SK-N-SH (cell line): ENCODE measurements at regions not wholly inside any gene's neighbourhood (a gene's known extent, or its start where the extent isn't known, plus 50 kb on each side); places are given as distances from the start of the nearest gene placed in this dataset.

Experiments used
- CTCF ChIA-PET: fragments of 300-600, 350-600 bp; formaldehyde crosslinking; extraction: SDS; loops from one replicate; lab custom pipeline; 2021; lab: Yijun Ruan, JAX
- POLR2A ChIA-PET: fragments of 350-600 bp; sonication (Branson Sonifier 250); formaldehyde crosslinking; extraction: SDS; loops from one replicate; lab custom pipeline; 2020; ENCODE audit warnings: antibody characterized with exemption, inconsistent platforms; lab: Yijun Ruan, JAX
- DNase-seq: peaks from one replicate; pipeline ENCODE4 v3.0.0; 2012
- H2AFZ ChIP-seq: fragments of 200-600 bp; sonication (generic); 2 replicates; pipeline ENCODE4 v1.8.1; 2016; ENCODE audit warnings: antibody characterized with exemption, mild to moderate bottlenecking, low read depth
- H3F3A ChIP-seq: fragments of 200-600 bp; sonication (generic); replicated peaks from 2 replicates; pipeline ENCODE3; 2016; ENCODE audit warnings: antibody characterized with exemption, mild to moderate bottlenecking; ENCODE audit not compliant: insufficient read depth
- H3K27ac ChIP-seq, 2 experiments: fragments of 200-500 bp in 1 of 2; fragments of 200-600 bp in 1 of 2; sonication (Bioruptor generic) in 1 of 2; sonication (generic), shearing (Covaris generic) in 1 of 2; 2 replicates each; pipeline versions ENCODE4 v1.5.1 to v1.6.1; 2014 to 2016; ENCODE audit warnings: low read depth in 2 of 2, inconsistent platforms in 1 of 2, low read length in 1 of 2, mild to moderate bottlenecking in 1 of 2, mixed read lengths in 1 of 2
- H3K27me3 ChIP-seq: fragments of 200-600 bp; sonication (generic), shearing (Covaris generic); 2 replicates; pipeline ENCODE4 v1.6.1; 2016; ENCODE audit warnings: mixed run types; ENCODE audit not compliant: insufficient read depth
- H3K36me3 ChIP-seq, 2 experiments: fragments of 200-500 bp in 1 of 2; fragments of 200-600 bp in 1 of 2; sonication (Bioruptor generic) in 1 of 2; sonication (generic) in 1 of 2; replicated peaks in 1 of 2; 2 replicates each; pipeline versions ENCODE3 to v1.5.1; 2014 to 2016; ENCODE audit warnings: low read length in 1 of 2, mild to moderate bottlenecking in 1 of 2; ENCODE audit not compliant: insufficient read depth in 2 of 2, control insufficient read depth in 1 of 2
- H3K4me1 ChIP-seq, 2 experiments: fragments of 200-500 bp in 1 of 2; fragments of 200-600 bp in 1 of 2; sonication (Bioruptor generic) in 1 of 2; sonication (generic), shearing (Covaris generic) in 1 of 2; 2 replicates each; pipeline versions ENCODE4 v1.5.1 to v1.6.1; 2014 to 2016; ENCODE audit warnings: low read depth in 1 of 2, low read length in 1 of 2, mixed run types in 1 of 2; ENCODE audit not compliant: insufficient read depth in 2 of 2, control insufficient read depth in 1 of 2
- H3K4me2 ChIP-seq: fragments of 200-600 bp; sonication (generic), shearing (Covaris generic); 2 replicates; pipeline ENCODE4 v1.6.1; 2017; ENCODE audit warnings: mixed run types
- H3K4me3 ChIP-seq, 2 experiments: fragments of 200-500 bp in 1 of 2; fragments of 200-600 bp in 1 of 2; sonication (Bioruptor generic) in 1 of 2; sonication (generic), shearing (Covaris generic) in 1 of 2; 2 replicates each; pipeline versions ENCODE4 v1.5.1 to v1.8.1; 2014 to 2016; ENCODE audit warnings: low read depth in 2 of 2, inconsistent platforms in 1 of 2, low read length in 1 of 2, mild to moderate bottlenecking in 1 of 2, mixed read lengths in 1 of 2, moderate library complexity in 1 of 2
- H3K79me2 ChIP-seq: fragments of 200-600 bp; sonication (generic); 2 replicates; pipeline ENCODE4 v1.8.1; 2017; ENCODE audit warnings: mild to moderate bottlenecking; ENCODE audit not compliant: insufficient read depth
- H3K9ac ChIP-seq: fragments of 200-600 bp; sonication (generic); 2 replicates; pipeline ENCODE4 v1.6.1; 2017; ENCODE audit warnings: mixed run types
- H3K9me2 ChIP-seq: fragments of 200-600 bp; sonication (generic); 2 replicates; pipeline ENCODE4 v1.6.1; 2017; ENCODE audit warnings: mixed run types
- H3K9me3 ChIP-seq: fragments of 200-600 bp; sonication (generic); 2 replicates; pipeline ENCODE4 v1.6.1; 2017; ENCODE audit warnings: mixed run types, mild to moderate bottlenecking, moderate library complexity
- H4K20me1 ChIP-seq: fragments of 200-600 bp; sonication (generic); 2 replicates; pipeline ENCODE4 v1.6.1; 2017; ENCODE audit warnings: mild to moderate bottlenecking, mixed run types; ENCODE audit not compliant: insufficient read depth
- CHD2 ChIP-seq: fragments of 150-350 bp; IDR thresholded peaks from 2 replicates; pipeline ENCODE4 v1.6.1; 2018; ENCODE audit warnings: low read length; ENCODE audit not compliant: partially characterized antibody
- CTCF ChIP-seq: fragments of 200-600 bp; sonication (generic); IDR thresholded peaks from 2 replicates; pipeline ENCODE4 v1.6.1; 2017; ENCODE audit warnings: antibody characterized with exemption, mild to moderate bottlenecking, moderate library complexity
- ELF1 ChIP-seq: IDR thresholded peaks from 2 replicates; pipeline ENCODE4 v1.4.0; 2012
- EP300 ChIP-seq, 2 experiments: IDR thresholded peaks; 2 replicates each; pipeline versions ENCODE4 v1.4.0 to v1.6.1; 2012; ENCODE audit warnings: borderline replicate concordance in 1 of 2, low read depth in 1 of 2, low read length in 1 of 2
- EZH2phosphoT487 ChIP-seq: fragments of 200-600 bp; sonication (generic); IDR thresholded peaks from 2 replicates; pipeline ENCODE4 v1.6.1; 2017; ENCODE audit warnings: low read depth, mixed run types, mild to moderate bottlenecking, antibody characterized with exemption, moderate library complexity, borderline replicate concordance
- FOSL2 ChIP-seq: IDR thresholded peaks from 2 replicates; pipeline ENCODE4 v1.4.0; 2012; ENCODE audit warnings: low read depth, mild to moderate bottlenecking, moderate library complexity, borderline replicate concordance
- FOXM1 ChIP-seq: IDR thresholded peaks from 2 replicates; pipeline ENCODE4 v1.4.0; 2012; ENCODE audit warnings: low read depth, mild to moderate bottlenecking
- GABPA ChIP-seq: IDR thresholded peaks from 2 replicates; pipeline ENCODE4 v1.4.0; 2012; ENCODE audit warnings: low read depth, mild to moderate bottlenecking
- JUND ChIP-seq: IDR thresholded peaks from 2 replicates; pipeline ENCODE4 v1.4.0; 2012
- MEF2A ChIP-seq: IDR thresholded peaks from 2 replicates; pipeline ENCODE4 v1.4.0; 2012; ENCODE audit warnings: low read depth, borderline replicate concordance
- MXI1 ChIP-seq: IDR thresholded peaks from 2 replicates; pipeline ENCODE4 v1.6.1; 2012; ENCODE audit warnings: mild to moderate bottlenecking, low read depth, low read length, improper control_type of control experiment
- NFIC ChIP-seq: IDR thresholded peaks from 2 replicates; pipeline ENCODE4 v1.4.0; 2012; ENCODE audit warnings: borderline replicate concordance
- NRF1 ChIP-seq: IDR thresholded peaks from 2 replicates; pipeline ENCODE4 v1.6.1; 2012; ENCODE audit warnings: low read depth, mild to moderate bottlenecking, low read length
- POLR2AphosphoS5 ChIP-seq: IDR thresholded peaks from 2 replicates; pipeline ENCODE4 v1.6.1; 2012; ENCODE audit warnings: low read depth, low read length
- RAD21 ChIP-seq: IDR thresholded peaks from 2 replicates; pipeline ENCODE4 v1.6.1; 2012; ENCODE audit warnings: mild to moderate bottlenecking, low read length
- RXRA ChIP-seq: IDR thresholded peaks from 2 replicates; pipeline ENCODE4 v1.4.0; 2012; ENCODE audit warnings: low read depth, mild to moderate bottlenecking, borderline replicate concordance
- SIN3A ChIP-seq: IDR thresholded peaks from 2 replicates; pipeline ENCODE4 v1.6.1; 2012; ENCODE audit warnings: low read depth, mild to moderate bottlenecking, low read length, moderate library complexity, borderline replicate concordance
- TAF1 ChIP-seq: IDR thresholded peaks from 2 replicates; pipeline ENCODE4 v1.6.1; 2012; ENCODE audit warnings: low read depth, mild to moderate bottlenecking, low read length, moderate library complexity, borderline replicate concordance
- TEAD4 ChIP-seq: IDR thresholded peaks from 2 replicates; pipeline ENCODE4 v1.4.0; 2012; ENCODE audit warnings: mild to moderate bottlenecking, borderline replicate concordance; ENCODE audit not compliant: insufficient read depth
- USF1 ChIP-seq: IDR thresholded peaks from 2 replicates; pipeline ENCODE4 v1.4.0; 2012; ENCODE audit warnings: low read depth, borderline replicate concordance
- WGBS: methylation state at CpG from one replicate; pipeline ENCODE4 v1.1.6; 2017; ENCODE audit warnings: low lambda C conversion rate; 5-methylcytosine and 5-hydroxymethylcytosine counted together

DNA sequence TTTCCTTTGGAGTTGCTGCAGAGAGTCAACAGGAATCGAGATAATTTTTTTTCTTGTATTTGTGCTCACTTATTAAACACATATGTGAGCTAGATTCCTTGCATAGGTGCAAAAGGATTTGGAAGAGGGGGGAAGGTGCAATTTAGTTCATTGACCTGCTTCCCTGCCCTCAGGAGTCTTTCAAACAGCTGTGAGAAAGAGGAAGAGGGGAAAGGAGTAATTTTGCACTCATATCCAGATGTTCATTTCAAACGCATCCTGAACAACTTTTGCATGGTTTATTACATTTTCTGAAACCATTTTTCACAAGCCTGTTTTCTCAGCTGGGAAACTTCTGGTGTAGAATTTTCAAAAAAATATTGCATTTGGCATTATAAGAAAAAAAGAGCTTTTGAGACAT is 795.0 kb downstream of the MAFB start:
- no peak for TF ChIP-seq NFIC
- TF ChIP-seq RAD21: no peak
- TF ChIP-seq JUND: no peak
- no peak for TF ChIP-seq RXRA
- no peak for TF ChIP-seq FOSL2
- no peak for TF ChIP-seq GABPA
- TF ChIP-seq NRF1: no peak
- no peak for TF ChIP-seq POLR2AphosphoS5
- no peak for TF ChIP-seq USF1
- TF ChIP-seq TAF1: no peak
- no peak for TF ChIP-seq CHD2
- TF ChIP-seq EZH2phosphoT487: no peak
- TF ChIP-seq SIN3A: no peak
- no peak for TF ChIP-seq EP300 (IDR thresholded peaks at IDR 0.05; ENCODE audit: borderline replicate concordance in 1 of 2, low read depth in 1 of 2, low read length in 1 of 2)
- TF ChIP-seq MEF2A: no peak
- TF ChIP-seq FOXM1: no peak
- TF ChIP-seq TEAD4: no peak
- no peak for TF ChIP-seq CTCF
- no peak for TF ChIP-seq MXI1
- TF ChIP-seq ELF1: no peak
- ChIA-PET POLR2A (no interaction called here), CTCF (interaction anchor here (1.2 kb wide), 1 partner anchor 17 kb away, joined by 4 read pairs; no protein-coding TSS in a partner anchor)
- no peaks in the 10 kb centered on the region; the same call in 1 of the 2 replicates for H3K9me3 ChIP-seq
- H3K4me1 ChIP-seq: no peaks in the 10 kb centered on the region; a peak in 1 of 4 replicates
- H3K79me2 ChIP-seq: no peaks in the 10 kb centered on the region
- DNase-seq: no peak
- no peak overlapping the region for H2AFZ ChIP-seq
- no peaks in the 10 kb centered on the region for H3K9me2 ChIP-seq
- no peak overlapping the region for H3K4me2 ChIP-seq
- H3K9ac ChIP-seq: no peak overlapping the region
- H3F3A ChIP-seq: no peaks in the 10 kb centered on the region
- H3K27ac ChIP-seq: no peak overlapping the region
- no peaks in the 10 kb centered on the region for H4K20me1 ChIP-seq
- no peaks in the 10 kb centered on the region for H3K27me3 ChIP-seq
- WGBS: 25% methylated on average over 2 of the region's 2 CpGs
- no peak overlapping the region for H3K4me3 ChIP-seq
- no peaks in the 10 kb centered on the region for H3K36me3 ChIP-seq
